Stimulated activated CD8-positive, alpha-beta memory T cell treated with anti-CD3 and anti-CD28 coated beads, Interleukin-4, amount 100 ng/mL, for 48 hours (primary cell): ENCODE measurements at regions not wholly inside any gene's neighbourhood (a gene's known extent, or its start where the extent isn't known, plus 50 kb on each side); places are given as distances from the start of the nearest gene placed in this dataset.
"Not testable (repeated sequence)": the region's sequence is repeated elsewhere in the genome, so short reads cannot be mapped to it uniquely, and the experiment has no call there.

Source experiments
- DNase-seq: peaks from one replicate; pipeline ENCODE4 v3.0.0-alpha.2; 2020

GRCh38 chr17:30584810-30585209, 107.6 kb downstream of the GOSR1 start:
- no peak for DNase-seq

DNA sequence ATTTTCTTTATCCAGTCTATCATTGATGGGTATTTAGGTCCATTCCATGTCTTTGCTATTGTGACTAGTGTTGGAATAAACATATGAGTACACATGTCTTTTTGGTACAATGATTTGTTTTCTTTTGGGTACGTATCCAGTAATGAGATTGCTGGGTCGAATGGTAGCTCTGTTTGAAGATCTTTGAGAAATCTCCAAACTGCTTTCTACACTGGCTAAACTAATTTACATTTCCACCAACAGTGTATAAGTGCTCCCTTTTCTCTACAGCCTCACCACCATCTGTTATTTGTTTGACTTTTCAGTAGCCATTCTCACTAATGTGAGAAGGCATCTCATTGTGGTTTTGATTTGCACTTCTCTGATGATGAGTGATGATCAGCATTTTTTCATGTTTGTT, 103.7 kb downstream of the GOSR1 start:
- DNase-seq: no peak

DNA sequence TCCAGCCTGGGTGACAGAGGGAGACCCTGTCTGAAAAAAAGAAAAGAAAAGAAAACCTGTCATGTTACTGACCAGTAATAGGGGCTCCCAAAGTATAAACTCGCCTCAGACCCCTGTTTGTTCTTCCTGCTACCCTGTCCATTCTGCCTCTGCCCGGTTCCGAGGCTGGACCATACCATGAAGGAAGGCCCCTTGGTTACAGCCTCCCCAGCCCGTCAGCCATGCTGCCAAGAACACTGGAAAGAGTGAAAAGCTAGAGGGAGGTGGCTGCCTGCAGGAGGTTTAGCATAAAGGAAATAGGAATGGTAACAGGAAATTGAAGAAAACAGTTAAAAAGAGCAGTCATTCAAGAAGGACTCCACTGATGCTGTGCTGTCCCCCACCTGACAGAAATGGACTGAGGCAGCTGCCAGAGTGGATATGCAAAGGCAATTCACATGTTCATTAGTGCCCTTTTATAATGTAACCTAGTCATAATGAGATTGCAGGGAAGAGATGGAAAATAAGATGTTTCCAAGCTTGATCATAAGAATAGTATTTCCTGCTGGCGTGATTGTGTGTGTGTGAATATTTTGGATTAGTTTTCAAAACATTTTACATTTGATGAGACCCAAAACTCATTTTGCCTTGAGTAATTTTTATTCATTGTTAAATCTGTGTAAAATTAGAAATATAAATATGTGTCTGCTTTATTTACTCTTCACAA, 102.6 kb downstream of the GOSR1 start:
- DNase-seq: no peak

GRCh38 chr17:30578015-30578717, 101.0 kb downstream of the GOSR1 start:
- DNase-seq: not testable (repeated sequence)
